B cell (primary cell): ENCODE measurements at regions not wholly inside any gene's neighbourhood (a gene's known extent, or its start where the extent isn't known, plus 50 kb on each side); places are given as distances from the start of the nearest gene placed in this dataset.

Experiments
- CTCF ChIP-seq: fragments of 200-600 bp; IDR thresholded peaks from one replicate; pipeline ENCODE4 v1.8.0; 2022; ENCODE audit warnings: antibody characterized with exemption, mild to moderate bottlenecking
- EZH2 ChIP-seq: IDR thresholded peaks from 2 replicates; pipeline ENCODE4 v1.6.1; 2012; ENCODE audit warnings: borderline replicate concordance, low read depth, mild to moderate bottlenecking, moderate library complexity, low read length; ENCODE audit not compliant: insufficient read depth, poor library complexity, severe bottlenecking

- no peak for TF ChIP-seq CTCF
- TF ChIP-seq EZH2: no peak
Observed at GRCh38 chr2:118622913-118623312, 224.5 kb downstream of the EN1 start.
